ENCODE measurements at regions not wholly inside any gene's neighbourhood (a gene's known extent, or its start where the extent isn't known, plus 50 kb on each side); places are given as distances from the start of the nearest gene placed in this dataset.
"Not testable (repeated sequence)": the region's sequence is repeated elsewhere in the genome, so short reads cannot be mapped to it uniquely, and the experiment has no call there.

- peak; percentile 73 for FAIRE-seq
- DNase-seq (ENCODE audit: low spot score): not testable (repeated sequence)
Observed at GRCh38 chr3:90182291-90182976, 1075.0 kb downstream of the EPHA3 start.

GRCh38 chr3:90184861-90185260, 1077.4 kb downstream of the EPHA3 start:
- DNase-seq (ENCODE audit: low spot score) (peak; percentile 18), FAIRE-seq (no peak)

- not testable (repeated sequence) for DNase-seq (ENCODE audit: low spot score); FAIRE-seq
Observed at GRCh38 chr3:90197383-90197782, 1090.0 kb downstream of the EPHA3 start.

- FAIRE-seq; DNase-seq (ENCODE audit: low spot score): not testable (repeated sequence)
Observed at GRCh38 chr3:90202931-90203330, 1095.5 kb downstream of the EPHA3 start.

GRCh38 chr3:90206482-90206881, 1099.1 kb downstream of the EPHA3 start:
- FAIRE-seq; DNase-seq (ENCODE audit: low spot score): not testable (repeated sequence)

GRCh38 chr3:90207353-90208097, 1100.1 kb downstream of the EPHA3 start:
- FAIRE-seq; DNase-seq (ENCODE audit: low spot score): not testable (repeated sequence)

- no peak for DNase-seq (ENCODE audit: low spot score)
- no peak for FAIRE-seq
Observed at GRCh38 chr3:90221900-90222299, 1114.5 kb downstream of the EPHA3 start.

- FAIRE-seq (no peak), DNase-seq (ENCODE audit: low spot score) (no peak)
Observed at GRCh38 chr3:90241481-90241880, 1134.1 kb downstream of the EPHA3 start.

GRCh38 chr3:90253131-90253530, 1145.7 kb downstream of the EPHA3 start:
- no peak for FAIRE-seq
- DNase-seq (ENCODE audit: low spot score): no peak

- FAIRE-seq (no peak), DNase-seq (ENCODE audit: low spot score) (no peak)
Observed at GRCh38 chr3:90261481-90262433, 1154.3 kb downstream of the EPHA3 start.

Data from RCC 7860 (cell line).